GM12878 (cell line): ENCODE measurements at regions not wholly inside any gene's neighbourhood (a gene's known extent, or its start where the extent isn't known, plus 50 kb on each side); places are given as distances from the start of the nearest gene placed in this dataset.

ENCODE experiments used
- ATAC-seq: fragments of 200-7000 bp; cut with Tn5 transposase; 3 replicates; pipeline ENCODE4 v1.9.1; 2020; ENCODE audit warnings: mild to moderate bottlenecking, moderate library complexity
- BruUV-seq: library from RNA; stranded (reverse); fragments of 400-500 nt; replicated peaks from 2 replicates; lab custom pipeline; 2021; lab: Mats Ljungman, UMichigan
- CTCF ChIA-PET: fragments of 300-600 bp; sonication (Branson Sonifier 250); formaldehyde crosslinking; extraction: SDS; loops from one replicate; lab custom pipeline; 2021; ENCODE audit warnings: inconsistent platforms; lab: Yijun Ruan, JAX
- POLR2A ChIA-PET: fragments of 350-600 bp; formaldehyde crosslinking; extraction: SDS; loops from one replicate; lab custom pipeline; 2021; ENCODE audit warnings: inconsistent platforms; lab: Charles Lee
- RAD21 ChIA-PET: fragments of 300-600 bp; sonication (Branson Sonifier 250); formaldehyde crosslinking; loops from one replicate; lab custom pipeline; 2023; ENCODE audit warnings: antibody characterized with exemption; ENCODE audit not compliant: unreplicated experiment; lab: Charles Lee
- SMC1A ChIA-PET: fragments of 300-600 bp; sonication (Branson Sonifier 250); formaldehyde crosslinking; loops from one replicate; lab custom pipeline; 2023; ENCODE audit not compliant: unreplicated experiment, uncharacterized antibody; lab: Charles Lee
- DNase-seq: peaks from one replicate; pipeline ENCODE4 v3.0.0-alpha.2; 2011; ENCODE audit warnings: low read depth, low spot score
- FAIRE-seq: peaks from 3 replicates; lab custom pipeline; 2011; peaks lifted over from hg19 to GRCh38; lab: Jason Lieb, UNC
- H2AFZ ChIP-seq: 2 replicates; pipeline ENCODE4 v1.6.0; 2011; ENCODE audit warnings: low read depth, low read length, control low read depth; ENCODE audit not compliant: control insufficient read depth
- H3K27ac ChIP-seq: 2 replicates; pipeline ENCODE4 v1.5.1; 2011; ENCODE audit warnings: control low read depth; ENCODE audit not compliant: control insufficient read depth, insufficient read depth
- H3K27me3 ChIP-seq, 2 experiments: replicated peaks in 1 of 2; 2 replicates each; pipeline versions ENCODE4 v1.6.0 to v1.6.1; 2011; ENCODE audit warnings: low read length in 1 of 2; ENCODE audit not compliant: control insufficient read depth in 2 of 2, insufficient read depth in 2 of 2
- H3K36me3 ChIP-seq, 2 experiments: 2 replicates each; pipeline ENCODE4 v1.5.1; 2011; ENCODE audit warnings: low read length in 1 of 2; ENCODE audit not compliant: control insufficient read depth in 2 of 2, insufficient read depth in 2 of 2
- H3K4me1 ChIP-seq: 2 replicates; pipeline ENCODE4 v1.6.1; 2011; ENCODE audit warnings: mild to moderate bottlenecking, low read length, moderate library complexity, mixed read lengths; ENCODE audit not compliant: control insufficient read depth, insufficient read depth
- H3K4me2 ChIP-seq: 2 replicates; pipeline ENCODE4 v1.6.0; 2011; ENCODE audit warnings: control low read depth; ENCODE audit not compliant: control insufficient read depth, insufficient read depth
- H3K4me3 ChIP-seq: fragments of 200-600 bp; sonication (generic); 2 replicates; pipeline ENCODE4 v1.5.1; 2016
- H3K79me2 ChIP-seq: 2 replicates; pipeline ENCODE4 v1.6.0; 2011; ENCODE audit warnings: low read length; ENCODE audit not compliant: control insufficient read depth, insufficient read depth
- H3K9ac ChIP-seq: 2 replicates; pipeline ENCODE4 v1.8.0; 2011; ENCODE audit warnings: low read length, control low read depth, mixed read lengths; ENCODE audit not compliant: control insufficient read depth, insufficient read depth
- H3K9me3 ChIP-seq: replicated peaks from 3 replicates; pipeline ENCODE4 v1.5.1; 2011; ENCODE audit warnings: mild to moderate bottlenecking, low read length; ENCODE audit not compliant: control insufficient read depth, insufficient read depth
- H4K20me1 ChIP-seq: 2 replicates; pipeline ENCODE4 v1.6.0; 2011; ENCODE audit not compliant: control insufficient read depth, insufficient read depth
- ASH2L ChIP-seq: fragments of 300-600, 200-600 bp; sonication (generic); IDR thresholded peaks from 2 replicates; pipeline ENCODE4 v1.6.1; 2017; ENCODE audit warnings: low read depth, mild to moderate bottlenecking, borderline replicate concordance
- CHD2 ChIP-seq: IDR thresholded peaks from 2 replicates; pipeline ENCODE4 v1.6.1; 2011; ENCODE audit warnings: low read depth, low read length, improper control_type of control experiment, borderline replicate concordance
- CREB1 ChIP-seq: IDR thresholded peaks from 2 replicates; pipeline ENCODE4 v1.6.1; 2012; ENCODE audit warnings: low read depth, mild to moderate bottlenecking, inconsistent platforms
- HDAC6 ChIP-seq: fragments of 200-600 bp; sonication (generic); IDR thresholded peaks from one replicate; pipeline ENCODE4 v1.8.0; 2017; ENCODE audit warnings: antibody characterized with exemption; ENCODE audit not compliant: unreplicated experiment
- KAT2A ChIP-seq: conservative IDR thresholded peaks from 2 replicates; pipeline ENCODE4 v1.6.1; 2011; ENCODE audit warnings: low read depth, low read length; ENCODE audit not compliant: control insufficient read depth
- MEF2A ChIP-seq: IDR thresholded peaks from 2 replicates; pipeline ENCODE4 v1.6.1; 2011; ENCODE audit warnings: low read depth, mild to moderate bottlenecking, low read length, moderate library complexity; ENCODE audit not compliant: insufficient read depth
- MXI1 ChIP-seq: fragments of 150-350 bp; IDR thresholded peaks from 2 replicates; pipeline ENCODE4 v1.6.1; 2011; ENCODE audit warnings: low read depth, mild to moderate bottlenecking, inconsistent platforms, low read length, improper control_type of control experiment
- MYB ChIP-seq: fragments of 150-350 bp; IDR thresholded peaks from 2 replicates; pipeline ENCODE4 v1.6.1; 2014; ENCODE audit warnings: mild to moderate bottlenecking, low read depth, low read length, borderline replicate concordance
- PAX5 ChIP-seq: IDR thresholded peaks from 2 replicates; pipeline ENCODE4 v1.6.1; 2011; ENCODE audit warnings: low read depth, low read length, borderline replicate concordance
- POLR2AphosphoS5 ChIP-seq: IDR thresholded peaks from 2 replicates; pipeline ENCODE4 v1.6.1; 2011; ENCODE audit warnings: mild to moderate bottlenecking, low read length, inconsistent platforms
- RBBP5 ChIP-seq: fragments of 200-600 bp; sonication (generic); conservative IDR thresholded peaks from 2 replicates; pipeline ENCODE4 v1.6.1; 2016
- RUNX3 ChIP-seq: IDR thresholded peaks from 2 replicates; pipeline ENCODE4 v1.6.1; 2012; ENCODE audit warnings: low read length, inconsistent platforms
- SMC3 ChIP-seq: IDR thresholded peaks from 2 replicates; pipeline ENCODE4 v1.6.1; 2011; ENCODE audit warnings: low read length, improper control_type of control experiment, borderline replicate concordance
- TCF12 ChIP-seq: IDR thresholded peaks from 2 replicates; pipeline ENCODE4 v1.6.1; 2011; ENCODE audit warnings: low read depth, mild to moderate bottlenecking, low read length
- in situ Hi-C: fragments of 300-500 bp; cut with MboI; formaldehyde crosslinking; loops from 9 replicates; pipeline ENCODE4 v1.14.3; 2018; ENCODE audit warnings: mixed read lengths
- intact Hi-C: fragments of 100-400 bp; cut with micrococcal nuclease; formaldehyde crosslinking; loops from one replicate; pipeline ENCODE4 v1.14.2; 2022; ENCODE audit not compliant: unreplicated experiment
- TF ChIP-seq, protein P1 (sequence below): IDR thresholded peaks from 2 replicates; pipeline ENCODE4 v1.6.1; 2012; ENCODE audit warnings: low read depth, low read length, improper control_type of control experiment
- TF ChIP-seq, protein P2 (sequence below): IDR thresholded peaks from 2 replicates; pipeline ENCODE4 v1.6.1; 2012; ENCODE audit warnings: improper control_type of control experiment, low read depth, low read length; ENCODE audit not compliant: insufficient replicate concordance
- TF ChIP-seq, protein P3 (sequence below): IDR thresholded peaks from 2 replicates; pipeline ENCODE4 v1.6.1; 2011; ENCODE audit warnings: mild to moderate bottlenecking, low read depth, low read length, moderate library complexity; ENCODE audit not compliant: insufficient replicate concordance

DNA sequence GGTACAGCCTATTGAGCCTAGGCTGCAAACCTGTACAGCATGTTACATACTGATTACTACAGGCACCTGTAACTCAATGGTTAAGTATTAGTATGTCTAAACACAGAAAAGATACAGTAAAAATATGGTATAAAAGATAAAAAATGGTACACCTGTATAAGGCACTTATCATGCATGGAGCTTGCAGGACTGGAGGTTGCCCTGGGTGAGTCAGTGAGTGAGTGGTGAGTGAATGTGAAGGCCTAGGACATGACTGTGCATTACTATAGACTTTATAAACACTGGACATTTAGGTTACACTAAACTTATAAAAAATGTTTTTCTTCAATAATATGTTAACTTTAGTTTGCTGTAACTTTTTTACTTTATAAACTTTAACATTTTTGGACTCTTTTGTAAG, 171.3 kb downstream of the SLC28A3 start:
- Histone ChIP-seq H3K9me3 (no peaks in the 10 kb centered on the region), H3K9ac (no peak overlapping the region), H3K27ac (no peak overlapping the region), H3K4me3 (no peak overlapping the region), H2AFZ (no peak overlapping the region), H3K36me3 (no peaks in the 10 kb centered on the region), H3K27me3 (no peaks in the 10 kb centered on the region; a peak in 1 of 4 replicates), H3K4me2 (no peak overlapping the region)
- BruUV-seq = no TSS peak
- RAD21 ChIA-PET = interaction anchor here (1.7 kb wide), 1 partner anchor 146 kb away, joined by 4 read pairs; no protein-coding TSS in a partner anchor
- ATAC-seq (no peak), DNase-seq (no peak), FAIRE-seq (no peak)
- CTCF ChIA-PET = interaction anchor here (1.0 to 1.2 kb wide), 2 partner anchors 92 to 146 kb away, joined by 3 to 4 read pairs; no protein-coding TSS in a partner anchor
- SMC1A ChIA-PET = interaction anchor here (1.3 kb wide), 1 partner anchor 117 kb away, joined by 3 read pairs; no protein-coding TSS in a partner anchor
- in situ Hi-C loops = no loop called here
- TF ChIP-seq MXI1 = no peak
- no peak for TF ChIP-seq POLR2AphosphoS5
- no peak for TF ChIP-seq MYB
- TF ChIP-seq ASH2L = no peak
- TF ChIP-seq, protein P1, sequence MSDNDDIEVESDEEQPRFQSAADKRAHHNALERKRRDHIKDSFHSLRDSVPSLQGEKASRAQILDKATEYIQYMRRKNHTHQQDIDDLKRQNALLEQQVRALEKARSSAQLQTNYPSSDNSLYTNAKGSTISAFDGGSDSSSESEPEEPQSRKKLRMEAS = no peak
- TF ChIP-seq TCF12 = no peak
- TF ChIP-seq PAX5 = no peak
- no peak for TF ChIP-seq RBBP5
- TF ChIP-seq, protein P2, sequence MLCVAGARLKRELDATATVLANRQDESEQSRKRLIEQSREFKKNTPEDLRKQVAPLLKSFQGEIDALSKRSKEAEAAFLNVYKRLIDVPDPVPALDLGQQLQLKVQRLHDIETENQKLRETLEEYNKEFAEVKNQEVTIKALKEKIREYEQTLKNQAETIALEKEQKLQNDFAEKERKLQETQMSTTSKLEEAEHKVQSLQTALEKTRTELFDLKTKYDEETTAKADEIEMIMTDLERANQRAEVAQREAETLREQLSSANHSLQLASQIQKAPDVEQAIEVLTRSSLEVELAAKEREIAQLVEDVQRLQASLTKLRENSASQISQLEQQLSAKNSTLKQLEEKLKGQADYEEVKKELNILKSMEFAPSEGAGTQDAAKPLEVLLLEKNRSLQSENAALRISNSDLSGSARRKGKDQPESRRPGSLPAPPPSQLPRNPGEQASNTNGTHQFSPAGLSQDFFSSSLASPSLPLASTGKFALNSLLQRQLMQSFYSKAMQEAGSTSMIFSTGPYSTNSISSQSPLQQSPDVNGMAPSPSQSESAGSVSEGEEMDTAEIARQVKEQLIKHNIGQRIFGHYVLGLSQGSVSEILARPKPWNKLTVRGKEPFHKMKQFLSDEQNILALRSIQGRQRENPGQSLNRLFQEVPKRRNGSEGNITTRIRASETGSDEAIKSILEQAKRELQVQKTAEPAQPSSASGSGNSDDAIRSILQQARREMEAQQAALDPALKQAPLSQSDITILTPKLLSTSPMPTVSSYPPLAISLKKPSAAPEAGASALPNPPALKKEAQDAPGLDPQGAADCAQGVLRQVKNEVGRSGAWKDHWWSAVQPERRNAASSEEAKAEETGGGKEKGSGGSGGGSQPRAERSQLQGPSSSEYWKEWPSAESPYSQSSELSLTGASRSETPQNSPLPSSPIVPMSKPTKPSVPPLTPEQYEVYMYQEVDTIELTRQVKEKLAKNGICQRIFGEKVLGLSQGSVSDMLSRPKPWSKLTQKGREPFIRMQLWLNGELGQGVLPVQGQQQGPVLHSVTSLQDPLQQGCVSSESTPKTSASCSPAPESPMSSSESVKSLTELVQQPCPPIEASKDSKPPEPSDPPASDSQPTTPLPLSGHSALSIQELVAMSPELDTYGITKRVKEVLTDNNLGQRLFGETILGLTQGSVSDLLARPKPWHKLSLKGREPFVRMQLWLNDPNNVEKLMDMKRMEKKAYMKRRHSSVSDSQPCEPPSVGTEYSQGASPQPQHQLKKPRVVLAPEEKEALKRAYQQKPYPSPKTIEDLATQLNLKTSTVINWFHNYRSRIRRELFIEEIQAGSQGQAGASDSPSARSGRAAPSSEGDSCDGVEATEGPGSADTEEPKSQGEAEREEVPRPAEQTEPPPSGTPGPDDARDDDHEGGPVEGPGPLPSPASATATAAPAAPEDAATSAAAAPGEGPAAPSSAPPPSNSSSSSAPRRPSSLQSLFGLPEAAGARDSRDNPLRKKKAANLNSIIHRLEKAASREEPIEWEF = no peak
- no peak for TF ChIP-seq RUNX3
- no peak for TF ChIP-seq CREB1
- no peak for TF ChIP-seq SMC3
- TF ChIP-seq HDAC6 = no peak
- TF ChIP-seq MEF2A = no peak
- no peak for TF ChIP-seq CHD2
- TF ChIP-seq KAT2A = no peak
- TF ChIP-seq, protein P3, sequence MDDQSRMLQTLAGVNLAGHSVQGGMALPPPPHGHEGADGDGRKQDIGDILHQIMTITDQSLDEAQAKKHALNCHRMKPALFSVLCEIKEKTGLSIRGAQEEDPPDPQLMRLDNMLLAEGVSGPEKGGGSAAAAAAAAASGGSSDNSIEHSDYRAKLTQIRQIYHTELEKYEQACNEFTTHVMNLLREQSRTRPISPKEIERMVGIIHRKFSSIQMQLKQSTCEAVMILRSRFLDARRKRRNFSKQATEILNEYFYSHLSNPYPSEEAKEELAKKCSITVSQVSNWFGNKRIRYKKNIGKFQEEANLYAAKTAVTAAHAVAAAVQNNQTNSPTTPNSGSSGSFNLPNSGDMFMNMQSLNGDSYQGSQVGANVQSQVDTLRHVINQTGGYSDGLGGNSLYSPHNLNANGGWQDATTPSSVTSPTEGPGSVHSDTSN = no peak
- TF ChIP-seq, all 136 proteins: peak for 0
- POLR2A ChIA-PET = interaction anchor here (0.5 kb wide), 1 partner anchor 506 kb away, joined by 9 read pairs; no protein-coding TSS in a partner anchor
- Histone ChIP-seq H3K4me1 (no peaks in the 10 kb centered on the region), H4K20me1 (no peaks in the 10 kb centered on the region), H3K79me2 (no peaks in the 10 kb centered on the region)
- intact Hi-C loops = no loop called here
